K562 (cell line): ENCODE measurements at regions not wholly inside any gene's neighbourhood (a gene's known extent, or its start where the extent isn't known, plus 50 kb on each side); places are given as distances from the start of the nearest gene placed in this dataset.
"Not testable (repeated sequence)": the region's sequence is repeated elsewhere in the genome, so short reads cannot be mapped to it uniquely, and the experiment has no call there.

Source experiments
- ATAC-seq: fragments of 200-7000 bp; cut with Tn5 transposase; 3 replicates; pipeline ENCODE4 v1.9.1; 2020; ENCODE audit warnings: moderate library complexity
- BruUV-seq: library from RNA; stranded (reverse); fragments of 400-500 nt; replicated peaks from 2 replicates; lab custom pipeline; 2021; lab: Mats Ljungman, UMichigan
- CTCF ChIA-PET: fragments of 300-600 bp; formaldehyde crosslinking; extraction: SDS; loops from one replicate; lab custom pipeline; 2021; ENCODE audit warnings: low intra/inter-chr PET ratio; lab: Yijun Ruan, JAX
- POLR2A ChIA-PET: fragments of 300-600, 350-650 bp; sonication (Branson Sonifier 250); formaldehyde crosslinking; extraction: SDS; loops from one replicate; lab custom pipeline; 2021; ENCODE audit warnings: antibody characterized with exemption, inconsistent platforms; lab: Yijun Ruan, JAX
- DNase-seq, 4 experiments: peaks; one replicate each; pipeline versions ENCODE4 v3.0.0 to v3.0.0-alpha.2; 2011 to 2018; ENCODE audit warnings: low spot score in 3 of 4, mixed read lengths in 3 of 4; ENCODE audit errors: extremely low read depth in 1 of 4
- FAIRE-seq: peaks from 2 replicates; lab custom pipeline; 2011; peaks lifted over from hg19 to GRCh38; lab: Jason Lieb, UNC
- H2AFZ ChIP-seq: 2 replicates; pipeline ENCODE4 v1.6.0; 2011; ENCODE audit warnings: low read depth, low read length, control low read depth, inconsistent platforms
- H3K27ac ChIP-seq: fragments of 200-600 bp; 3 replicates; pipeline ENCODE4 v1.8.0; 2011; ENCODE audit warnings: low read depth, mild to moderate bottlenecking, control low read depth, inconsistent platforms, low read length, moderate library complexity, mixed read lengths; ENCODE audit errors: extremely low read depth
- H3K27me3 ChIP-seq, 2 experiments: fragments of 300-600 bp in 1 of 2; 2 replicates in 1 of 2; 3 replicates in 1 of 2; pipeline versions ENCODE4 v1.6.0 to v1.8.0; 2011; ENCODE audit warnings: inconsistent platforms in 2 of 2, low read length in 2 of 2, mild to moderate bottlenecking in 1 of 2, mixed read lengths in 1 of 2, moderate library complexity in 1 of 2; ENCODE audit not compliant: control insufficient read depth in 2 of 2, insufficient read depth in 2 of 2
- H3K36me3 ChIP-seq: fragments of 300-600 bp; 3 replicates; pipeline ENCODE4 v1.8.0; 2011; ENCODE audit warnings: mild to moderate bottlenecking, low read length, inconsistent platforms; ENCODE audit not compliant: control insufficient read depth, insufficient read depth
- H3K4me1 ChIP-seq, 2 experiments: fragments of 200-600 bp in 1 of 2; replicated peaks in 1 of 2; 2 replicates in 1 of 2; 3 replicates in 1 of 2; pipeline versions ENCODE4 v1.5.1 to v1.8.0; 2011; ENCODE audit warnings: inconsistent platforms in 2 of 2, low read length in 2 of 2, mild to moderate bottlenecking in 1 of 2, mixed read lengths in 1 of 2, moderate library complexity in 1 of 2; ENCODE audit not compliant: control insufficient read depth in 2 of 2, insufficient read depth in 2 of 2
- H3K4me2 ChIP-seq: 2 replicates; pipeline ENCODE4 v1.6.1; 2011; ENCODE audit warnings: low read length, control low read depth, inconsistent platforms, mixed read lengths; ENCODE audit not compliant: insufficient read depth
- H3K4me3 ChIP-seq: fragments of 200-600 bp; sonication (generic), shearing (Covaris generic); 2 replicates; pipeline ENCODE4 v1.5.1; 2016; ENCODE audit warnings: control low read depth, inconsistent platforms
- H3K79me2 ChIP-seq: fragments of 200-600 bp; 3 replicates; pipeline ENCODE4 v1.8.0; 2011; ENCODE audit warnings: low read length, inconsistent platforms; ENCODE audit not compliant: control insufficient read depth, insufficient read depth
- H3K9ac ChIP-seq, 2 experiments: 2 replicates each; pipeline versions ENCODE4 v1.6.0 to v1.6.1; 2011; ENCODE audit warnings: low read depth in 2 of 2, low read length in 2 of 2, control low read depth in 1 of 2, inconsistent platforms in 1 of 2, mild to moderate bottlenecking in 1 of 2, mixed read lengths in 1 of 2; ENCODE audit not compliant: insufficient read depth in 1 of 2
- H3K9me1 ChIP-seq: one replicate; pipeline ENCODE4 v1.6.0; 2011; ENCODE audit warnings: inconsistent platforms, mild to moderate bottlenecking, low read length, moderate library complexity; ENCODE audit not compliant: control insufficient read depth, insufficient read depth
- H3K9me3 ChIP-seq: replicated peaks from 2 replicates; pipeline ENCODE4 v1.5.1; 2011; ENCODE audit warnings: low read depth, low read length, inconsistent platforms; ENCODE audit not compliant: control insufficient read depth, insufficient read depth
- H4K20me1 ChIP-seq: replicated peaks from 2 replicates; pipeline ENCODE4 v1.6.1; 2011; ENCODE audit warnings: low read length, inconsistent platforms, mixed read lengths; ENCODE audit not compliant: control insufficient read depth, insufficient read depth
- BRF1 ChIP-seq: IDR thresholded peaks from 3 replicates; pipeline ENCODE4 v1.6.1; 2011; ENCODE audit warnings: borderline replicate concordance, mild to moderate bottlenecking; ENCODE audit not compliant: insufficient read length; ENCODE audit errors: extremely low read depth
- in situ Hi-C: fragments of 300-500 bp; cut with MboI; formaldehyde crosslinking; loops from 4 replicates; pipeline ENCODE4 v1.15.0; 2018; ENCODE audit warnings: inconsistent platforms, mixed read lengths
- intact Hi-C: fragments of 100-400 bp; cut with micrococcal nuclease; formaldehyde crosslinking; loops from 2 replicates; pipeline ENCODE4 v1.14.2; 2022
- TF ChIP-seq, protein P1 (sequence below): fragments of 450-650 bp; IDR thresholded peaks from 2 replicates; pipeline ENCODE4 v1.6.1; 2018; ENCODE audit not compliant: partially characterized antibody

DNA sequence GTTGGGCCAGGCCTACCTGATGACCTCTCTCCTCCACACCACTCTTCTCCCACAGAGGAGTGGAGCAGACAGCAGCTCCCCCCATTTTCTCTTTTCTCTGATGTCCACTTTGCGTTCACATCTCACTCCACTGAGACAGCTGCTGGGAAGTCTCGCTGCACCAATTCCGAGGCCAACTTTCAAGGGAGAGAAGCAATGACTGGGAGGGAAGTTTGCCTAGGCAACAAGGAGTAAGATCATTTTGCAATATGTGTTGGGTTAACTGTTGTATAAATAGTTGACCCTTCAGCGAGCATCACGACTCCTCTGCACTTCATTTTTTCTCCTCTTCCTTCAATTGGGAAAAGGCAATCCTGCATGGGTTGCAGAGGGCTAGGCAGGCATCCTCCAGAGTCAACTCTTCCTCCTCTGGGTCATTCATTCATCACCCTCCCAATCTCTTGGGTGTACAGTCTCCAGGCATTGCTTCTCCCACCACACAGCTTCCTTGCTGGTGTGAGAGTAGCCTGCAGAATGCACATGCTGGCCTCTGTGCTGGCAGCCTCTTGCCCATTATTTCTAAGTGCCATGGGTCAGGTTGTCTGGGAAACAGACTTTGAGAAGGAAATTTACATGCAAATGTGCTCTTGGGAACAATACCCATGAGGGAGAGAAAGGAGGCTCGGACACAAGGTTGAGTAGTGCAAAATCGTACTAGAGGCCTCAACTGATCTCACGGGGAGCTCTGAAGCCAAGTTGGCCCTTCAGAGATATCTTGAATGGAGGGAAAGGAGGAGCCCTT, 75.8 kb upstream of the BCAR3 start (continued):
- TF ChIP-seq BRF1 = no peak

DNA sequence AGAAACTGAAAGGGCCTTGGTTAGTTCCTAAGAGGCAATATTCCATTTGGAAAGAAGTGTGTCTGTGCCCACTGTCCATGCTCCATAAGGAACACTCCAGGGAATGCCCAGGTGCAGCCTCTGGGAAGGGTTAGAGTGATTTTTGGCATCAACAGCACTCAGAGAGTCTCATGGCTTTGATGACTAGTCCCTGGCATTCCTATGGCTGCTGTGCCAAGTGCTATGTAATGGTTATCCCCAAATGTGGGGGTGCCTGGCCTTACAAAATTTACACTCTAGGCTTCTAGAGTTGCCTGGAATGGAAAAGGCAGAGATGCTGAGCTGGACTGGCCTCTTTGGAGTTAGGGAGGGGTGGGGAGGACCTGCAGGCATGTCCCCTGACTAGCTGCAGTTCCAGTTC, 75.0 kb upstream of the BCAR3 start:
- no peak overlapping the region for H3K27ac ChIP-seq
- H3K9ac ChIP-seq = no peak overlapping the region
- TF ChIP-seq, protein P1, sequence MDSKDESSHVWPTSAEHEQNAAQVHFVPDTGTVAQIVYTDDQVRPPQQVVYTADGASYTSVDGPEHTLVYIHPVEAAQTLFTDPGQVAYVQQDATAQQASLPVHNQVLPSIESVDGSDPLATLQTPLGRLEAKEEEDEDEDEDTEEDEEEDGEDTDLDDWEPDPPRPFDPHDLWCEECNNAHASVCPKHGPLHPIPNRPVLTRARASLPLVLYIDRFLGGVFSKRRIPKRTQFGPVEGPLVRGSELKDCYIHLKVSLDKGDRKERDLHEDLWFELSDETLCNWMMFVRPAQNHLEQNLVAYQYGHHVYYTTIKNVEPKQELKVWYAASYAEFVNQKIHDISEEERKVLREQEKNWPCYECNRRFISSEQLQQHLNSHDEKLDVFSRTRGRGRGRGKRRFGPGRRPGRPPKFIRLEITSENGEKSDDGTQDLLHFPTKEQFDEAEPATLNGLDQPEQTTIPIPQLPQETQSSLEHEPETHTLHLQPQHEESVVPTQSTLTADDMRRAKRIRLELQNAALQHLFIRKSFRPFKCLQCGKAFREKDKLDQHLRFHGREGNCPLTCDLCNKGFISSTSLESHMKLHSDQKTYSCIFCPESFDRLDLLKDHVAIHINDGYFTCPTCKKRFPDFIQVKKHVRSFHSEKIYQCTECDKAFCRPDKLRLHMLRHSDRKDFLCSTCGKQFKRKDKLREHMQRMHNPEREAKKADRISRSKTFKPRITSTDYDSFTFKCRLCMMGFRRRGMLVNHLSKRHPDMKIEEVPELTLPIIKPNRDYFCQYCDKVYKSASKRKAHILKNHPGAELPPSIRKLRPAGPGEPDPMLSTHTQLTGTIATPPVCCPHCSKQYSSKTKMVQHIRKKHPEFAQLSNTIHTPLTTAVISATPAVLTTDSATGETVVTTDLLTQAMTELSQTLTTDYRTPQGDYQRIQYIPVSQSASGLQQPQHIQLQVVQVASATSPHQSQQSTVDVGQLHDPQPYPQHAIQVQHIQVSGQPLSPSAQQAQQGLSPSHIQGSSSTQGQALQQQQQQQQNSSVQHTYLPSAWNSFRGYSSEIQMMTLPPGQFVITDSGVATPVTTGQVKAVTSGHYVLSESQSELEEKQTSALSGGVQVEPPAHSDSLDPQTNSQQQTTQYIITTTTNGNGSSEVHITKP = no peak
- FAIRE-seq (no peak), ATAC-seq (no peak), DNase-seq (no peak)
- H3K4me3 ChIP-seq = no peak overlapping the region
- no peaks in the 10 kb centered on the region for H4K20me1 ChIP-seq
- H2AFZ ChIP-seq = no peak overlapping the region
- peaks cover 3 to 9% of the 10 kb centered on the region in 2 experiments; a peak in 3 of 5 replicates for H3K27me3 ChIP-seq
- CTCF ChIA-PET = no interaction called here
- H3K9me1 ChIP-seq = no peaks in the 10 kb centered on the region
- H3K4me1 ChIP-seq = no peaks in the 10 kb centered on the region
- no peaks in the 10 kb centered on the region for H3K36me3 ChIP-seq
- H3K79me2 ChIP-seq = no peaks in the 10 kb centered on the region
- no peaks in the 10 kb centered on the region for H3K9me3 ChIP-seq
- in situ Hi-C loops (no loop called here), intact Hi-C loops (no loop called here)
- POLR2A ChIA-PET = no interaction called here
- no peak overlapping the region for H3K4me2 ChIP-seq
- BruUV-seq = no TSS peak

DNA sequence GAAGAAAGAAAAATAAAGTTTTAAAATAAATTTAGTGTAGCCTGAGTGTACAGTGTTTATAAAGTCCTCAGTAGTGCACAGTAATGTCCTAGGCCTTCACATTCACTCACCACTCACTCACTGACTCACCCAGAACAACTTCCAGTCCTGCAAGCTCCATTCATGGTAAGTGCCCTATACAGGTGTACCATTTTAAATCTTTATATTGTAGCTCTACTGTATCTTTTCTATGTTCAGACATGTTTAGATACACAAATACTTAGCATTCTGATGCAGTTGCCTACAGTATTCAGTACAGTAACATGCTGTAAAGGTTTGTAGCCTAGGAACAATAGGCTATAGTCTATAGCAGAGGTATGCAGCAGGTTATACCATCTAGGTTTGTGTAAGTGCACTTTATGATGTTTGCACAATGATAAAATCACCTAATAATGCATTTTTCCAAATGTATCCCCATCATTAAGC, 73.6 kb upstream of the BCAR3 start:
- peaks cover 3 to 23% of the 10 kb centered on the region in 2 experiments; a peak in 4 of 5 replicates for H3K27me3 ChIP-seq
- intact Hi-C loops, H3K9ac ChIP-seq, H3K9me3 ChIP-seq, in situ Hi-C loops, ATAC-seq, BruUV-seq, H3K9me1 ChIP-seq, H2AFZ ChIP-seq, H3K27ac ChIP-seq, H3K4me1 ChIP-seq, POLR2A ChIA-PET, DNase-seq, H4K20me1 ChIP-seq, H3K4me2 ChIP-seq, H3K79me2 ChIP-seq, FAIRE-seq, H3K36me3 ChIP-seq, CTCF ChIA-PET, H3K4me3 ChIP-seq: not testable (repeated sequence)
